Stimulated activated CD8-positive, alpha-beta memory T cell treated with anti-CD3 and anti-CD28 coated beads, Interleukin-12 subunit alpha, Interleukin-12 subunit beta, amount 100 ng/mL, for 4 hours (primary cell): ENCODE measurements at regions not wholly inside any gene's neighbourhood (a gene's known extent, or its start where the extent isn't known, plus 50 kb on each side); places are given as distances from the start of the nearest gene placed in this dataset.

Source experiments
- DNase-seq: peaks from one replicate; pipeline ENCODE4 v3.0.0-alpha.2; 2020; ENCODE audit warnings: low read depth

- no peak for DNase-seq
These were observed 535.8 kb upstream of the KLHL1 start for GRCh38 chr13:70644052-70644451.

DNA sequence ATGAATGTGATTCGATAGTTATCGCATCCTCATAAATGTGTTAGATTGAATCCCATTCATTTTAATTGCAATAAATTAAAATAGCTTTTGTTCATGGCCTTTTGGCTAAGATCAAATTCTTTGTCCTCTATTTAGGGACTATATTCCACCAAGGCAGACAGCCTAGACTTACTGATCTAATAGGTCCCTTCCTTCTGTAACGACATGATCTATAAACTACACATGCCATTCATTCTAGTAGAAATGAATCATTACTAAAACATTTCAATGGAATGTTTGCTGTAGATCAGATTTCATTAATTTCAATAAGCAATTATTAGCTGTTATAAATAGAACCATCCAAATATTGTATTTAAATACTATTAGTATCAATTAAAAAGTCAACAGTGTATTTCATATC, 526.6 kb upstream of the KLHL1 start:
- no peak for DNase-seq

GRCh38 chr13:70630247-70630646, 522.0 kb upstream of the KLHL1 start:
- no peak for DNase-seq

DNA sequence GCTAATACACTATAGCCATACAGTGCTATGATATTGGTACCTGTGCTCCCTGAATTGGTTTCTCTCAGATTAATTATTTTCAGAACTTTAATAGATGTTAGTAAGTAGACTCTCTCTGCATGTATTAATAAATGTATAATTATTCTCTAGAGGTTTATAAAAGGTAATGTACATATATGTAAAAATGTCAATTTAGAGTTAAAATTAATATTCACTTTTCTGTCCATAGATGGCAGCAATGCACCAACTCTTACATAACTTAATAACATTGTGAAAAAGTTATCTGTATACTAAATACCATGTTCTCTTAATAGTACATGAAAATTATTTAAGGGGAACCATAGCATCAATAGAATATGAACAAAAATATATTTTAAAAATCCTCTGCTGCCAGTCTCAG, 515.0 kb upstream of the KLHL1 start:
- no peak for DNase-seq

GRCh38 chr13:70622796-70623195, 514.5 kb upstream of the KLHL1 start:
- no peak for DNase-seq

- no peak for DNase-seq
These were observed 511.7 kb upstream of the KLHL1 start for GRCh38 chr13:70619936-70620335.

DNA sequence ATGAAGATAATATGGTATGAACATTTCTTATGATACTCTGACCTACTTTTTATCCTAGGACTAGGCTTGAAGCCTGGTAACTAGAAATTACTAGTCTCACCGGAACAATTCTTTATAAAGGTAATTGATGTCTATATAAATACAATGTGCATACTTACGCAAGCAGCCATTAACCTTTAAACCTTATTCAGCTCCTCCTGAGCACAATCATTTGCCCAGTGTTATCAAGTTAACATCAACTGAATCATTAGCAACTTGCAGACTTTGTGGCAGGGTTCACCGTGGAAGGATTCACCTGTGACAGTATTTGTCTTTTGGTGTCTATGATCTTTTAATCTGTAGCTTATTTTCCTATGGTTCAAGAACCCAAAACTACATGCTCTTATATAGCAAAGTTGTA, 508.6 kb upstream of the KLHL1 start:
- DNase-seq = no peak

DNA sequence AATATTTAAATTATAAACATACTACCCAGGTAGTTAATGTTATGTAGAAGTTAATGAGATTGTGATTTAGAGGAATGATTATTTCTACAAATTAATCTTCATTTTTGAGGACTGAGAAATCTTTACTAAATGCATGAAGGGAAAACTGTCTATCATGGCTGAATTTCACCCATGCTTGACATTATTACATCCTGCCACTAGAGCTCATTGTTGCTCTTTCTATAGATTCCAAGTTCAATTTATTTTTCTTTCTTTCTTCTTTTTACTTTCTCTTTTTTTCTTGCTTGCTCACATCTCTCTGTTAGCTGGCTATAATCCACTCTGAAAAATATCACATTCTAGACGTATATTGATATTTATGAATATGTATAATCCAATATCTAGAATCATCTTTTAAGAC, 505.0 kb upstream of the KLHL1 start:
- DNase-seq = no peak

DNA sequence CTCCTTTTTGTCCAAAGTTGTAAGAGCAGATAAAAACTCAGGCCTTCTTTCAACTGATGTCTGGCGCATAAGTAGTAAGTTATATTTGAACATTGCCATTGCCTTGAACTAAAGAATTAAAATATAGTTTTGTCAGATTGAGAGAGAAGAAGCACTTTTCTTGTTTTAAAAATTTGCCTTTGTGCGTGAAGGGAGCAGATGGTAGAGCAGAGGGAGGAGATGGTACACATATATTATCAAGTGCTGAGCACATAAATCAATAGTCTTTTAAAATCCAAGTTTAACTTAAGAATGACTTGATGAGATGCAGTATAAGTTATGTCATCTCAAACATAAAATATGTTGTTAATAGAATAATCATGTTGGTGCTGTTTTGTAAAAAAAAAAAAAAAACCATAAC, 504.6 kb upstream of the KLHL1 start:
- no peak for DNase-seq

GRCh38 chr13:70604448-70604847, 496.2 kb upstream of the KLHL1 start:
- no peak for DNase-seq

GRCh38 chr13:70593716-70594115, 485.5 kb upstream of the KLHL1 start:
- DNase-seq = no peak

- DNase-seq = no peak
These were observed 476.9 kb upstream of the KLHL1 start for GRCh38 chr13:70585109-70585508.

DNA sequence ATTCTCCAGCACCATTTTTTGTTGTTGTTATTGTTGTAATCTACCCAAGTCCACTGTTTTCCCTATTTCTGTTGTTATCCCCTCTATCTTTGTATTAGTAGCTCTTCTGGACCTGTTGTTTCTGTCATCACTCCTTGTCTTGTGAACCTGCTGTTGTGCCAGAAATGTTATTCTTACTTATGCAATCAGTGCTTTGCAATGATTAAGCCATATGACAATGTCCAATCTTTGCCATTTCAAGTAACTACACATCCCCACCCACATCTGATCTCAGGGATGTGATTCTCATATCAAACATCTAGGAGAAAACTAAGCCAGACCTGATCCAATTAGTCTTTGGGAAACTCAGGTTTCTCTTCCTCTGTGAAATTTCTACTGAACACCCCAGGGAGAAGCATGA, 472.6 kb upstream of the KLHL1 start:
- DNase-seq = no peak

- no peak for DNase-seq
These were observed 471.7 kb upstream of the KLHL1 start for GRCh38 chr13:70579941-70580340.

DNA sequence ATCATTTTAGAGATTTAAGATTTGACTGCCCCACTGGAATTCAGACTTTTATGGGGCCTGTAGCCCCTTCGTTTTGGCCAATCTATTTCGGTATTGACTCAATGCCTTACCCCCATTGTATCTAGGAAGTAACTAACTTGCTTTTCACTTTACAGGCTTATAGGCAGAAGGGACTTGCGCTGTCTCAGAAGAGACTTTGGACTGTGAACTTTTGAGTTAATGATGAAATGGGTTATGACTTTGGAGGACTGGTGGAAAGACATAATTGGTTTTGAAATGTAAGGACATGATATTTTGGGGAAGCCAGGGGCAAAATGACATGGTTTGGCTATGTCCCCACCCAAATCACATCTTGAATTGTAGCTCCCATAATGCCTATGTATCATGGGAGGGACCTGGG, 463.0 kb upstream of the KLHL1 start:
- DNase-seq = no peak

- DNase-seq = no peak
These were observed 460.3 kb upstream of the KLHL1 start for GRCh38 chr13:70568571-70568970.

DNA sequence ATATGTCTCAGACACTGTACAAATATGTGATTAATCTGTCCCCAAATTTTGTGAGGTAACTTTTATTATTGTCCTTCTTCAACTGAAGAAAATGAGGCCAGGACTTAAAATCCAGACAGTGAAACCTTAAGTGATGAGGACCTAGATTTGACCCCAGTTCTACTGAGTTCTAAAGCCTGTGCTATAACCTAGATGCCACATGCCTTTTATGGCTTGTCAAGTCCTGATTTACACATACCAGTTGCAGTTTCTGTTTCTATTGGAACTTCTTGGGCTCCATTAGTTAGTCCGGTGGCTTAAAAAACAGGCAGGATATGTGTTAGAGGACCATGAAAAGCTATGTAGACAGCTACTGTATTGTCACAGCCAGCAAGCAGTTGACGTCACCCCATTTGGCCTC, 436.5 kb upstream of the KLHL1 start:
- DNase-seq = no peak

DNA sequence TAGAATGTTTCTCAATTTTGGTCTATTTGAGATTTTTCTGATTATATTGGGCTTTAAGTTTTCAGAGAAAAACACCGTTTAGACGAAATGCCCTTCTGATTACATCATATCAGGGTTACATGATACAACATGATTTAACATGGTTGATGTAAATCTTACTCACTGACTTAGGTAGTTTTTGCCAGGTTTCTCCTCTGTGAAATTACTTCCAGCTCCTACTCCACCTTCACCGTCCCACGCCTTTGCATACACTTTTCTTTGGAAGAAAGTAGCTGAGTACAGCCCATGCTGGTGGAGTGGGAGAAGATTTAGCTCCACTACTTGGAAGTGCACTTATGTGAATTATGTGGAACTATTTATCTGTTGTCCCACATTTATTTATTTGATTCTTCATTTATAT, 433.2 kb upstream of the KLHL1 start:
- no peak for DNase-seq

GRCh38 chr13:70534466-70534865, 426.2 kb upstream of the KLHL1 start:
- DNase-seq = no peak

- DNase-seq = no peak
These were observed 421.4 kb upstream of the KLHL1 start for GRCh38 chr13:70529652-70530051.

DNA sequence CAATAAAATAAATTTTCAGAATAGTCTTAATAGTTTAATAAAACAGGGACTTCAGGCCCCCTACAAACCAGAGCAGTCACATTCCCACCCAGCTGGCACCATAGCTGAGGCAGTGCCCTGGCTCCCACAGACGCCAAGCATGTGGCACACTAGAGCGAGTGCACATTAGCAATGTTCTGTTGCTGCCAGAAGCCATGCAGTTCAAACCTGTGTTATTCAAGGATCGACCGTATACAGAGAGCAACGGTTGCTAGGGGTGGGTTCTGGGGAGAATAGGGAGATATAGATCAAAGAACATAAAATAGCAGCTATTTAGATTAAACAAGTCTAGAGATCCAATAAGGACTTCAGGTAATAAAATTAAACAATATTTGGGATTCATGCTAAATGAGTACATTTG, 419.3 kb upstream of the KLHL1 start:
- DNase-seq = no peak

- DNase-seq = no peak
These were observed 415.4 kb upstream of the KLHL1 start for GRCh38 chr13:70523622-70524021.

DNA sequence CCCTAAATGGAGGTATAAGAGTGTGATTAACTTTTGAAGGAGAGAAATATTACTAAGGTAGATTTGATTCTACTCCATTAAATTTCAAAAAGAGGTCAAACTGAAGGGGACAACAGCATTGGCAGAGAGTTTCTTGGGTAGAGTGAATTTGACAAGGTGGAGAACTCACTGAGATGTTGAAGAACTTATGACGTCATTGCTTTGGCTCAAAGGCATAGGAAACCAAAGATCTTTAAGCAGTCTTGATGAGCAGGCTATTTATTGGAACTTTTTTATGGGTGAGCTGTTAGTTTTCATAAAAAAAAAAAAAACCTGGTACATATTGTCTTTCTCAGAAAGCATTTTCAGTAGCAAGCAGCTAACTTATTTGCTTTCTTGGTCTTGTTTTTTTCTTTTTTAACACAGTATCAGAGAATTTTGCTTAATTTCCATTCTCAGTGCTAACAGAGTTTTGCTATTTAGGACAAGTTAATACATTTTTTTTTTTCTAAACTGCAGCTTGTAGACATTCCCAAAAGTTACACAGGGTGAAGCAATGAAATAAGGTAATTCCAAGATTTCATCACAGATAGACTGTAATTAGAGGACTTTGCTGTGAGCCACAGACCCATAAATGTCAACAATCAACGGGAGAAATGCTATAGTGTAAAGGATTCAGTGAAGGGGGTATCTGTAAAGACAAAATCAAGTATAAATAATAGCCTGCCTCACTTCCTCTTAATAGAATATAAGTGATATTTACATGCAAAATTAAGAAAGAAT, 412.2 kb upstream of the KLHL1 start:
- no peak for DNase-seq

DNA sequence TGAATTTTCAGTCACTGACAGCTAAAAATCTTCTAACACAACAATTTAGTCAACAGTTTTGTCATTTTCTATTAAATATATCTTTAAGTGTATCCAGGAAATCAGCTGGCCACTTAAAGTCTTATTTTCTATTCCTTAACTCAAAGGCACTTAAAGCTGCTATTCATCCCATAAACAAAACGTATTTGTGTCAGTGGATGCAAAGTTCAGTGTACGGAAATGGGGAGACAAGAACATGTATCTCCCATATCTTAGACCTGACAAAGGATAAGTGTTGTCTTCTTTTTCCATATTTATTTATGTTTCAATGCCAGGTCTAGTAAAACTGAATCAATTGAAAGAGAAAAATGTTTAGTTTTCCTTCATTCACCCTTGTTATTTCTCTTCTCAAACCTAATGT, 409.8 kb upstream of the KLHL1 start:
- DNase-seq = no peak

GRCh38 chr13:70516226-70516625, 408.0 kb upstream of the KLHL1 start:
- no peak for DNase-seq
